Body of pancreas (tissue), 4 donors: ENCODE measurements at regions not wholly inside any gene's neighbourhood (a gene's known extent, or its start where the extent isn't known, plus 50 kb on each side); places are given as distances from the start of the nearest gene placed in this dataset.

Experiments
- CTCF ChIP-seq, 7 experiments: fragments of 450-650 bp in 4 of 7; fragments of 200-600 bp in 3 of 7; sonication (generic) in 3 of 7; IDR thresholded peaks; one replicate each; pipeline ENCODE4 v1.5.1; 2016 to 2019; ENCODE audit warnings: antibody characterized with exemption in 7 of 7
- POLR2A ChIP-seq, 3 donors: fragments of 450-650 bp; IDR thresholded peaks; one replicate each; pipeline ENCODE4 v1.6.1; 2016; ENCODE audit warnings: antibody characterized with exemption in 3 of 3, mild to moderate bottlenecking in 2 of 3

- TF ChIP-seq CTCF (IDR thresholded peaks at IDR 0.05) (no peak), POLR2A (IDR thresholded peaks at IDR 0.05) (no peak)
Observed at GRCh38 chr5:133844836-133845235, 123.6 kb downstream of the C5orf15 start.
